ENCODE measurements at regions not wholly inside any gene's neighbourhood (a gene's known extent, or its start where the extent isn't known, plus 50 kb on each side); places are given as distances from the start of the nearest gene placed in this dataset.

DNA sequence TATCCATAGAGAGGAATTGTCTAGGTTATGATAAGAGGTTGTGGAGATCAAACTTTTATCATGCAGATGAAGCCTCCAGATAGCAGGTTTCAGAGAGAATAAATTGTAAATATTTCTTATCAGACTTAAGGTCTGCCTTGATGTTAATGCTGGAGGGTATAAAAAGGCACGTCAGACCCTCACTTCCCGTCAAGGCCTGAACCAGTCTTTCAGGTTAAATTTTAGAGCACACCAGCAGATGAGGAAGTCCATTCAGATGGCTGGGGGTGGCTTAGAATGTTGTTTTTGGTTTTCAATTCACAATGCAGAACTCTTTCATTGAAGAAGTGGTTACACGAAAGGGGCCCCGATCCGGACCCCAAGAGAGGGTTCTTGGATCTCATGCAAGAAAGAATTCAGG lies 144.4 kb upstream of the FBXO11 start (continued):
- TF ChIP-seq, protein P1, sequence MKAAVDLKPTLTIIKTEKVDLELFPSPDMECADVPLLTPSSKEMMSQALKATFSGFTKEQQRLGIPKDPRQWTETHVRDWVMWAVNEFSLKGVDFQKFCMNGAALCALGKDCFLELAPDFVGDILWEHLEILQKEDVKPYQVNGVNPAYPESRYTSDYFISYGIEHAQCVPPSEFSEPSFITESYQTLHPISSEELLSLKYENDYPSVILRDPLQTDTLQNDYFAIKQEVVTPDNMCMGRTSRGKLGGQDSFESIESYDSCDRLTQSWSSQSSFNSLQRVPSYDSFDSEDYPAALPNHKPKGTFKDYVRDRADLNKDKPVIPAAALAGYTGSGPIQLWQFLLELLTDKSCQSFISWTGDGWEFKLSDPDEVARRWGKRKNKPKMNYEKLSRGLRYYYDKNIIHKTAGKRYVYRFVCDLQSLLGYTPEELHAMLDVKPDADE (conservative IDR thresholded peaks at IDR 0.05; ENCODE audit: control insufficient read depth, low read depth, low read length): no peak

DNA sequence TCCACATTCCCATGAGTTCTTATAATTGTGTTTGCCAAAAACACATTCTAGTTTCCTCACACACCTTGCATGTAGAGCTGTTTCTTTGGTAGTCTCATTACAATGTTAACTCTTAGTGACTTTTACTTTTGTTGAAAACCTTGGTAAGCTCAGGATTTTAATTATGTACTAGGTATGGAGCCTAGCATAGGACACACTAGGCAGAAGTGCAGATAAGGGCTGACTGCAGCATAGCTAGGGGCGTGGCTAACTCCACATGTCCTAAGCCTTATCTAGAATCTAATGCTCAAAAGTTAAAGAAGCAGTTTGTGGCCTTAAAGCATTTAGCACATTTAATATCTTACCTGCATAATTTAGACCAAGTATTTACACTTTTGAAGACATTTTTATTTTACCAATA lies 153.7 kb upstream of the FBXO11 start:
- FAIRE-seq: peak; percentile 69
- TF ChIP-seq, protein P2, sequence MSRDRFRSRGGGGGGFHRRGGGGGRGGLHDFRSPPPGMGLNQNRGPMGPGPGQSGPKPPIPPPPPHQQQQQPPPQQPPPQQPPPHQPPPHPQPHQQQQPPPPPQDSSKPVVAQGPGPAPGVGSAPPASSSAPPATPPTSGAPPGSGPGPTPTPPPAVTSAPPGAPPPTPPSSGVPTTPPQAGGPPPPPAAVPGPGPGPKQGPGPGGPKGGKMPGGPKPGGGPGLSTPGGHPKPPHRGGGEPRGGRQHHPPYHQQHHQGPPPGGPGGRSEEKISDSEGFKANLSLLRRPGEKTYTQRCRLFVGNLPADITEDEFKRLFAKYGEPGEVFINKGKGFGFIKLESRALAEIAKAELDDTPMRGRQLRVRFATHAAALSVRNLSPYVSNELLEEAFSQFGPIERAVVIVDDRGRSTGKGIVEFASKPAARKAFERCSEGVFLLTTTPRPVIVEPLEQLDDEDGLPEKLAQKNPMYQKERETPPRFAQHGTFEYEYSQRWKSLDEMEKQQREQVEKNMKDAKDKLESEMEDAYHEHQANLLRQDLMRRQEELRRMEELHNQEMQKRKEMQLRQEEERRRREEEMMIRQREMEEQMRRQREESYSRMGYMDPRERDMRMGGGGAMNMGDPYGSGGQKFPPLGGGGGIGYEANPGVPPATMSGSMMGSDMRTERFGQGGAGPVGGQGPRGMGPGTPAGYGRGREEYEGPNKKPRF (IDR thresholded peaks at IDR 0.05; ENCODE audit: low read depth, low read length): no peak
- TF ChIP-seq CREM (IDR thresholded peaks at IDR 0.05; ENCODE audit: low read depth) (0 out of 2 replicates have a peak, but pooled peaks have one; percentile 23), TAF7 (tag; IDR thresholded peaks at IDR 0.05) (no peak), XRCC5 (IDR thresholded peaks at IDR 0.05; ENCODE audit: low read depth, low read length) (no peak), ZNF408 (CRISPR knock-in tag; IDR thresholded peaks at IDR 0.05; ENCODE audit: low read depth) (no peak), PCBP1 (IDR thresholded peaks at IDR 0.05; ENCODE audit: low read depth, low read length, poor library complexity, severe bottlenecking) (no peak), CBX3 (IDR thresholded peaks at IDR 0.05; ENCODE audit: borderline replicate concordance in 1 of 2, low read length in 2 of 2) (peak in 1 of 2 experiments; percentile 55; a peak in 1 of 3 replicates)
- TF ChIP-seq, protein P3, sequence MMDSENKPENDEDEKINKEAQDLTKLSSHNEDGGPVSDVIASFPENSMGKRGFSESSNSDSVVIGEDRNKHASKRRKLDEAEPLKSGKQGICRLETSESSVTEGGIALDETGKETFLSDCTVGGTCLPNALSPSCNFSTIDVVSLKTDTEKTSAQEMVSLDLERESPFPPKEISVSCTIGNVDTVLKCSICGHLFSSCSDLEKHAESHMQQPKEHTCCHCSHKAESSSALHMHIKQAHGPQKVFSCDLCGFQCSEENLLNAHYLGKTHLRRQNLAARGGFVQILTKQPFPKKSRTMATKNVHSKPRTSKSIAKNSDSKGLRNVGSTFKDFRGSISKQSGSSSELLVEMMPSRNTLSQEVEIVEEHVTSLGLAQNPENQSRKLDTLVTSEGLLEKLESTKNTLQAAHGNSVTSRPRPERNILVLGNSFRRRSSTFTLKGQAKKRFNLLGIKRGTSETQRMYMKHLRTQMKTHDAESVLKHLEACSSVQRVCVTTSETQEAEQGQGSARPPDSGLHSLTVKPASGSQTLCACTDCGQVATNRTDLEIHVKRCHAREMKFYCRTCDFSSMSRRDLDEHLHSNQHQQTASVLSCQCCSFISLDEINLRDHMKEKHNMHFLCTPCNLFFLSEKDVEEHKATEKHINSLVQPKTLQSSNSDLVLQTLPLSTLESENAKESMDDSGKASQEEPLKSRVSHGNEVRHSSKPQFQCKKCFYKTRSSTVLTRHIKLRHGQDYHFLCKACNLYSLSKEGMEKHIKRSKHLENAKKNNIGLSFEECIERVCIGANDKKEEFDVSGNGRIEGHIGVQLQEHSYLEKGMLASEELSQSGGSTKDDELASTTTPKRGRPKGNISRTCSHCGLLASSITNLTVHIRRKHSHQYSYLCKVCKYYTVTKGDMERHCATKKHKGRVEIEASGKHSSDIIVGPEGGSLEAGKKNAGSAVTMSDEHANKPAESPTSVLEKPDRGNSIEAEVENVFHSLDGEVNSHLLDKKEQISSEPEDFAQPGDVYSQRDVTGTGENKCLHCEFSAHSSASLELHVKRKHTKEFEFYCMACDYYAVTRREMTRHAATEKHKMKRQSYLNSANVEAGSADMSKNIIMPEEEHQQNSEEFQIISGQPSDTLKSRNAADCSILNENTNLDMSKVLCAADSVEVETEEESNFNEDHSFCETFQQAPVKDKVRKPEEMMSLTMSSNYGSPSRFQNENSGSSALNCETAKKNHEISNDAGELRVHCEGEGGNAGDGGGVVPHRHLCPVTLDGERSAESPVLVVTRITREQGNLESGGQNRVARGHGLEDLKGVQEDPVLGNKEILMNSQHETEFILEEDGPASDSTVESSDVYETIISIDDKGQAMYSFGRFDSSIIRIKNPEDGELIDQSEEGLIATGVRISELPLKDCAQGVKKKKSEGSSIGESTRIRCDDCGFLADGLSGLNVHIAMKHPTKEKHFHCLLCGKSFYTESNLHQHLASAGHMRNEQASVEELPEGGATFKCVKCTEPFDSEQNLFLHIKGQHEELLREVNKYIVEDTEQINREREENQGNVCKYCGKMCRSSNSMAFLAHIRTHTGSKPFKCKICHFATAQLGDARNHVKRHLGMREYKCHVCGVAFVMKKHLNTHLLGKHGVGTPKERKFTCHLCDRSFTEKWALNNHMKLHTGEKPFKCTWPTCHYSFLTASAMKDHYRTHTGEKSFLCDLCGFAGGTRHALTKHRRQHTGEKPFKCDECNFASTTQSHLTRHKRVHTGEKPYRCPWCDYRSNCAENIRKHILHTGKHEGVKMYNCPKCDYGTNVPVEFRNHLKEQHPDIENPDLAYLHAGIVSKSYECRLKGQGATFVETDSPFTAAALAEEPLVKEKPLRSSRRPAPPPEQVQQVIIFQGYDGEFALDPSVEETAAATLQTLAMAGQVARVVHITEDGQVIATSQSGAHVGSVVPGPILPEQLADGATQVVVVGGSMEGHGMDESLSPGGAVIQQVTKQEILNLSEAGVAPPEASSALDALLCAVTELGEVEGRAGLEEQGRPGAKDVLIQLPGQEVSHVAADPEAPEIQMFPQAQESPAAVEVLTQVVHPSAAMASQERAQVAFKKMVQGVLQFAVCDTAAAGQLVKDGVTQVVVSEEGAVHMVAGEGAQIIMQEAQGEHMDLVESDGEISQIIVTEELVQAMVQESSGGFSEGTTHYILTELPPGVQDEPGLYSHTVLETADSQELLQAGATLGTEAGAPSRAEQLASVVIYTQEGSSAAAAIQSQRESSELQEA (IDR thresholded peaks at IDR 0.05; ENCODE audit: low read depth): peak; percentile 87

More for the DNA sequence above, 153.7 kb upstream of the FBXO11 start:
- DNase-seq (ENCODE audit: extremely low read depth in 1 of 4, low spot score in 3 of 4) (peak in 2 of 4 experiments; percentile 24 to 62), ATAC-seq (peak; percentile 89)
- Histone ChIP-seq H4K20me1 (replicated peaks; ENCODE audit: control insufficient read depth, insufficient read depth, low read length) (no peaks in the 10 kb centered on the region), H3K4me1 (replicated peaks in 1 of 2; ENCODE audit: control insufficient read depth in 2 of 2, insufficient read depth in 2 of 2, low read length in 2 of 2) (peaks cover 0 to 9% of the 10 kb centered on the region in 2 experiments; a peak in 2 of 5 replicates), H3K79me2 (ENCODE audit: control insufficient read depth, insufficient read depth, low read length) (no peaks in the 10 kb centered on the region), H3K9me1 (ENCODE audit: control insufficient read depth, insufficient read depth, low read length) (no peaks in the 10 kb centered on the region), H3K4me2 (ENCODE audit: insufficient read depth, low read length) (no peak overlapping the region), H3K9me3 (replicated peaks; ENCODE audit: control insufficient read depth, insufficient read depth, low read depth, low read length) (no peaks in the 10 kb centered on the region), H3K9ac (ENCODE audit: insufficient read depth in 1 of 2, low read depth in 2 of 2, low read length in 2 of 2) (no peak overlapping the region), H3K27ac (ENCODE audit: extremely low read depth, low read depth, low read length) (no peak overlapping the region), H3K27me3 (ENCODE audit: control insufficient read depth in 2 of 2, insufficient read depth in 2 of 2, low read length in 2 of 2) (no peaks in the 10 kb centered on the region), H3K4me3 (no peak overlapping the region), H2AFZ (ENCODE audit: low read depth, low read length) (peak overlapping the region; percentile 78; the same call in 1 of the 2 replicates), H3K36me3 (ENCODE audit: control insufficient read depth, insufficient read depth, low read length) (no peaks in the 10 kb centered on the region)
- in situ Hi-C loops (cut with MboI) (no loop called here), intact Hi-C loops (cut with micrococcal nuclease) (no loop called here)
- no TSS peak for BruUV-seq (replicated peaks)
- POLR2A ChIA-PET: no interaction called here
- CTCF ChIA-PET (ENCODE audit: low intra/inter-chr PET ratio): no interaction called here
- WGBS (ENCODE audit: insufficient coverage, low coverage, missing lambda C conversion rate): 13% methylated on average over 1 of the region's 1 CpG

Measured in K562 (cell line).